HG03457 (cell line): ENCODE measurements at regions not wholly inside any gene's neighbourhood (a gene's known extent, or its start where the extent isn't known, plus 50 kb on each side); places are given as distances from the start of the nearest gene placed in this dataset.
"Not testable (repeated sequence)": the region's sequence is repeated elsewhere in the genome, so short reads cannot be mapped to it uniquely, and the experiment has no call there.

Experiments used
- ATAC-seq: cut with Tn5 transposase; IDR thresholded peaks from one replicate; pipeline ENCODE4 v1.9.1; 2021; ENCODE audit warnings: moderate number of reproducible peaks; ENCODE audit not compliant: unreplicated experiment

DNA sequence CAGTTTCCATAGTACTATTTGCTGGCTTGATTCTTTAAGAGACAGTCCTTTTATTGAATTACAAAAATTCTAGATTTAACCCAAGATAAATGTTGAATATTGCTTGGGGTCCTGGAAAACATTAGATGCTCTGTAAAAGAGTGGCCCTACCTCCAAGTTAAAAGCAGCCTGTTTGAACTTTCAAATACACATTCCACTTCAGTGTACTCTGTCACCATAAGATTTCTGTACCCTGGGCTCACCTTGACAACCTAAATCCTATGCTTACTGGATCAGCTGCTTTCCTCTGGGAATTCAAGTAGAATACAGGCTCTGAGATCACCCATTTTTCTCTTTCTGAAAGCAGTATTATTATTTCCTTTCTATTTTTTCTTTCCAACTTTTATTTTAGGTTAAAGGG lies 107.7 kb upstream of the DCN start:
- ATAC-seq, result no peak

DNA sequence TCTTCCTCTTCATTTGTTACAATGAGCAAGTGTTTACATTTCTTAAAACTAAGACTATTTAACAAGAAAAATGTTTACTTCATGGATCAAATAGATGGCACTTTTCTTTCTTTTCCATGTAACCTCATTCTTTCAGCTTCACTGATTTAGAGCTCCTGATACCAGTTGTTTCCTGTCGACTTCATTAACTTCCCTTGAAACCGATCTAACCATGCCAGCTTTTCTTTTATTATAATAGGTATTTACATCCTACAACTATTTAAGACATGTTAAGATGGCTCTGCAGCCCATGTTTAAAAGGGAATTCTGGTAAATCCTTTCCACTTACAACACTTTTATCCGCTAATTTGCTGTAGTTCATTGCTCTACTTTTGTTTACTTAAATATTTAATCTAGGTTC lies 107.3 kb upstream of the DCN start:
- ATAC-seq, result no peak

DNA sequence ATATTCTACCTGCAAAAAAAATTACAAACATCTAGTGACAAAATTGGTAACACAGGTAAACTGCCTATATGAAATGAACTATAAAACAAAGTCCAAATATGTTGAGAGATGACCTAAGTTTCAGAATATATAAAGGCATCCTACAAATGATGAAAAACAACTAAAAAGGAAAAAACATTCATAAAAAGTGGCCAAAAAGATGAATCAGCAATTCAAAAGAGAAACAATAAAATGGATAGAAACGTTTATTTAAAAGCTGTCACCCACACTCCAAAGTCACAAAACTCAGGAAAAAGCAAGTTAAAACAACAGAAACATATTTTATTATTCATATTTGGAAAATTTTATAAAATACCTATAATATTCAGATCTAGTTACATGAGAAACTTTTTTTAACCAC lies 106.5 kb upstream of the DCN start:
- no peak for ATAC-seq

DNA sequence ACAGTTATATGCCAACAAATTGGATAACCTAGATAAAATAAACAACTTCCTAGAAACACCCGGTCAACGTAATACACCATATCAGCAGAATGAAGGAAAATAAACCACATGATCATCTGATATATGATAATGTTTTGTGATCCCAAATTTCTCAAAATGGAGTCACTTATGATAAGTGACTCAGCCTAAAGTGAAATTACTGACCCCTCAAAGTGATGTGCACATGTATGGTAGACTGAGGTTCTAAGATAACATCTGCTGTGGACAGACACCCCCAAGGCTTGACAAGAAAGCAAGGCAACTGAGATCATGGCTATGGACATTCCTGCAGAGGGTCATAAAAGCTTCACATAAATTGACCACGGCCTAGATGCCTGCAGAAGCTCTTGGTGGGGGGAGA lies 105.1 kb upstream of the DCN start:
- ATAC-seq, result no peak

DNA sequence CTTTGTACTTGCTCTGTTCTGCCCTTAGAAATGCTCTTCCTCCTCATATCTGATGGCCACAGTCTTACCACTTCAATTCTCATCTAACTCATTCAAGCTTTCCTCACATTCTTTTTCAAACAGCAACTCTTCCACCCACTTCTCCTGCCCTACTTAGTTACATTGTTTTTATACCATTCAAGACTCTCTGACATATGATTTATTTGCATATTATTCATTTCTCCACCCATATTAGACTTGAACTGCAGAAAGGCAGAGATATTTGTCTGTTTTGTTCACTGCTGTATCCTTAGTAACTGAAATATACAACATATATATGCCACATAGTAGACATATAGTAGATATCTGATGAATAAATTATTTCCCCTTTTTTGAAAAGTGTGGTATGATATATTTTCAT lies 95.5 kb upstream of the DCN start:
- ATAC-seq, result no peak

DNA sequence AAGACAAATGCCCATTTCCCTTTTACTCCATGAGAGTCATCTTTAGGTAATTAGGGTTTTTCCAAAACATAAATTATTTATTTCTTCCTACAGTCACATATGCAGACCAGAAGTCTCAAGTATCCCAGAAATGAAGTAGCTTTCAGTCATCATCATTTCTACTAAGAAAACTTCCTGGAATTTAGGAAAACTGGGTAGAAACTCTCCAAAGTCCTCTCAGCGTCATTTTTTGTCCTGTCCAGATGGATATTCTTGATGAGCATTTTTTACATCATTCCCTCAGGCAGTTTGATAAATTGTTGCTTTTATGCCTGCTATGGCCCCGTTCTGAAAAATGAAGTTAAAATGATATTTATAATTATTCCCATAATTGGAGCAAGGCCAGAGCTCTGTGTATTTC lies 93.9 kb upstream of the DCN start:
- ATAC-seq, result no peak

DNA sequence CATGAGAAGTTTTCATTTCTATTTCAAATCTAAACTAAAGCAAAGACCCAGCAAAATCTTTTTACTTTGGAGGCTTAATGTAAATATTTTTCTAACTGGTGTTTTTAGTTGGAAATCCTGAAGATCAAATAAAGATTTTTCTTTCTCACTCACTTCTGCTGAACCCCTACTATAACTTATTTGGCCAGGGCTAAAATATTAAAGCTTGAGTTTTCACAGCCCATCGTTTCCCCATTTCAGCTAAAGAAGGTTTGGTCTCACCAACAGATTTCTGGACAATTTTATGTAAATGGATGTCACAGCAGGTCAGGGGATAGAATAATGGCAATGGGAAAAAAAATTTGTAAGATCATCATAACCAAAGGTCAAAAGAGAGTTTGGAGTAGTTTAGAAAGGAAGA lies 92.7 kb upstream of the DCN start:
- no peak for ATAC-seq

DNA sequence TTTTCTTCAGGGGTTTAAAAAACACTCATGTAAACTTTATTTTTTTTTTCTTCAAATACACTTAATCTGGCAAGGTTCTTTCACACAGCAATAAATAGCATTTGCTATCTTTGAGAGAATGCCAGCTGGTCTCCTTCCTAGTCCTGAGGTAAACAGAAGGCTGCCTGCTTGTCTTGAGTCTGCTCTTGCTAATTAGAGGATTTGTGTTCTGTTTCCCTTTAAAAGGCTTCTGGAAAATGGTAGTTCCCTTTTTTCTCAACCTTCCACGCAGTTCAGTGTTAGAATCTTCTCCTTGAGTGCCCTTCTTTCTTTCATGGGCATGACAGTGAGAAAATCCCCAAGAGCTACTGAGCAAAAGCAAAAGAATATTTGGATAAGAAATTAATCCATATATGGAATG lies 92.3 kb upstream of the DCN start:
- ATAC-seq, result no peak

DNA sequence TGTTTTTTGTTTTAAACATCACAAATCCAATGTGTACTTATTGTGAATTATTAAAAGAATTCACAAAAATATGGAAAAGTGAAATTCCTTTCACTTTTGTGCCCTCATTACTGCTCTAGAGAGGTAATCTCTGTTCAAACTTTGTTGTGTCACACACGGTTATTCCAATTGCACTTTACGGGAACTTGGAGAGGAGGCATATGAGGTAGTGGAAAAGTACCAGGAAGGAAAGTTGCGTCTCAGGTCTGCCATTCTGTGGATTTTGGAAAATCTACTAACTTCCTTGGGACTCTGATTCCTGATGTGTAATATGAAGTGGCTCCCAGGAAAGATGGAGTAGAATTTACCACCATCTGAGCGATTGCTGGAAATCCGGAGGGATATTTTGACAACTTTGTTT lies 90.9 kb upstream of the DCN start:
- ATAC-seq, result no peak

DNA sequence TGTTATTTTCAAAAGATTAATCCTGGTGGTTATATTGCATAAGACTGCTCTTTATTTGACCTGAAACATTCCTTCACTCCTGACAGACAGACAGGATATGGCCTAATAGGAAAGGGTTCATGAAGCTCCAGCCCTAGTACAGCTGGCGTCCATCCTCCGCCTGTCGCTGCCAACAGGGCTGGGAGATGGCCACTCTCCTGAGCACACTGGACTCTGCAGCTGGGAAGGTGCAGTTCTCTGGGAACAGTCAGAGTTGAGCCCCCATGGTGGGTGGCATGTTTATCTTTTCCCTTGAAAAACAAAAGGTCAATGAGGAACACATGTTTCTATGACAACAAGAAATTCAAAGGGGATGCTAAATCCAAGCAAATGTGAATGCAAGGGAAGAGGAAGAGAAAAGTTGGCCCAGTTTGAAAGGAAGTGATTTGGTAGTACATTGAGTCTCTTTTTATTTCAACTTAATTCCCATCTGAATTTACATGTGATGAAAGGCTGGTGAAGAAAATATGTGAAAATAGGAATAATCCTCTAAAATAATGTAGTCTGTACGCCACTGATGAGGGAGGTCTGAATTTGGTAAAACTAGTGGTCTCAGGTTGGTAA lies 89.9 kb upstream of the DCN start:
- no peak for ATAC-seq

DNA sequence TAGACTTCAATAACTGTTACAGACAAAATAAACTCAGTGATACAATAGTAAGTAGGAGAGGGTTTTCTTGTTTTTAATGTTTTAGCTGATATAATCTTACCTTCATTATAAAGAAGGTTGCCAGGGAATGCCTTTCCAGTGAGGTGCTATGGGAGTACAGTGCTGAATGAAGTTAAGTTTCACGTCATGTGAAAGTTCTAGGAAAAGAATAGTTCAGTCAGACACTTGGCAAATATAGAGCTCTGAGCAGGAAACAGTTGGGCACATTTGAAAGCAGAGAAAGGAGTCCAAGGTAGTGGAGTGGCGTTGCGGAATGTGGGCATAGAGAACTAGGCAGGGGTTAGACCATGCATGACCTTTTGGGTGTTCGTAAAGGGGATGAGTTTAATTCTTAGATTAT lies 88.6 kb upstream of the DCN start:
- no peak for ATAC-seq

DNA sequence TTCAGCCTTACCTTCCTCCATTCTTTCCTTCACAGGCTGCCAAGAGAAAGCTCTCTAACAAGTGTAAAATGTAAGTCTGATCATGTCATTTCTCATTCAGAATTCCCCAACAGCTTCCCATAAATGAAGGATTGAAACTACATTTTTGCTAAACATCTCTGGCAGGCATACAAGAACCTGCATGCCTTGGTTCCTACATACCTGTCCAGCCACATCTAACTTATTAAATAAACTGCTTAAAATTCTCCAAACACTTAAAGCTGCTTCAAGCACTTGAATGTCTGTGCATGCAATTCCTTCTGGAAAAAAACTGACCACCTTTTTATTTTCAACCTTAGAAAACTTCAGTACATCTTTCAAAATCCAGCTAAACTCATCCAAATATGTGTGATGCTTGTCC lies 84.4 kb upstream of the DCN start:
- ATAC-seq, result no peak

DNA sequence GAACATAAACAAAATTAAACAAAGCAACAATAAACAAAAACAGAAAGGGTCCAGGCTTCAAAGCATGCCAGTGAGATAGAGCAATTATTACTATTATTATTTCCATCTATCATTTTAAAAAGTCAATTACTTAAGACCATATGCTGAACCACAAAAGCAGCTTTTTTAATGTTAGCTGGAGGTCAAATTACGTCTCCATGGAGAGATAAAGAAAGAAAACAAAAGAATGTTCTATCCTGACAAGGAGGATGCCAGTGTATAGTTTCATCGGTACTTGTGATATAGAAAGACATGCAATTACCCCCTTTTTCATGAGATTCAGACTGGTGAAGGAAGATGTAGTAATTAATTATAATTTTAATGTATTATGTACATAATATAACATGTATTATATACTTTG lies 81.6 kb upstream of the DCN start:
- ATAC-seq, result no peak

DNA sequence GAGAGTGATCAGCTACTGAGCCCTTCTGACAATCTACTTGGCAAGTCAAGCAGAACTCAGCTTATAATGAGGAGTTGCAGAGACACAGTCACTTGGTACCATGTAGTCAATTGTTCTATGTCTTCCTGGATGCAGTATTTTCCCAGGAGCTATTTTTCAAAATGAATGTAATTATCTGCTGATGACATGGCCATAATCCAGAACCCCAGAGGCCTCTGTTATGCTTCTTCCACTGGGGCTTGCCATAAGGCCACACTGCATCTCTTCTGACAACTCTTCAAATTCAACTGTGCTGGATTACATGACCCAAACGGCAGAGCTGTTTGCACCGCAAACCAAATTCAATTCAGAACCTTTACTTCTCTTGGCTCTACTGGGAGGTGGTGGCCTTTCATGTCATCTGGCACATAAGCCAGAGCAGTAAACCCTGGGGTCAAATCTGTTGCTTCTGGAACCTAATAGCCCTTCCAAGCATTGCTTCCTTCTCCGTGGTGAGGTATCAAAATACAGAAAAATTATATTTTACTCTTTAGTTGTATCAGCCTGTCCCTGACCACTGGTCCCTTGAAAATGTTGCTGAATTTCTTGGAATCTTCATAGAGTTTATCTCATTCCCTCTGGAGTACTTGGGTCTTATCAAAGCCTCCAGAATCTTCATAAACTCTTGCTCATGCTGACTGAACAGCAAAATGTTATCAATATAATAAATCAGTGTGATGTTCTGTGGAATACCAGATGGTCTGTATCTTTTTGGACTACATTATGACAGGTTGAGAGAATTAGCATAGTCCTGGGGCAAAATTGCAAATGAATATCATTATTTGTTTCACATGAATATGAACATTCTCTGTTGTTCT lies 79.4 kb upstream of the DCN start:
- no peak for ATAC-seq

DNA sequence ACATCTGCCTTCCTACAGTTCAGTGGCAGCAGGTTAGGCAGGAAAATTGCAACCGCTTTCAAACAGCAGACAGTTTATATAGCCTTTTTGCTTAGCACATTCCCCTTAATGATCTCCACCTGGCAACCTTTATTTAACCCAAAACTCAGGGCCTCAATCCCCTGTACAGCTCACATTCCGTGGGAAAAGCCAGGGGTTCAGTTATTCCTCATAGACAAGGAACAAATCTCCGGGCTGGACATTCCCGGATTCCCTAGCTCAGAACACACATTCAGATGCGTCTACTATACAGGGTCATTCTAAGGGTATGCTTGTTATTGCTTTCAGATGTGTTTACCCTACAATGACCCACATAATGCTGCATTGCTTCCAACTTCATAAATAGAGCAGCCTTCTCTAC lies 73.8 kb upstream of the DCN start:
- ATAC-seq, result no peak

DNA sequence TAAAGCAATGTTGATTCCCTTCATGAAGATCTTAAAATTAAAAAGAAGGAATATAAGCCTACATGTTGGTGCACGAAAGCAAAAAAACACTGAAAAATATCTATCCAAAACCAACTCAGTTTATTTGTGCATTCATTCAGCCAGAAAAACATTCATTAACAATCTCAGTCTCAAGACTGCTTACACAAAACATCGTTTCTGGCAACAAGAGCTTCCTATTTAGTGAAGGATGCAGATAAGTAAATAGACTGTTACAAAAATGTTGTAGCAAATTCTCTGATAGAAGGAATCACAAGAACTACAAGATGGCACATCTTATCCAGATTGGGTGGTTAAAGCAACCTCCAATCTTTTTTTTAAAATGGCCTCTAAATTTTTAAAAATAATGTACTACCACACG lies 69.7 kb upstream of the DCN start:
- ATAC-seq, result no peak

DNA sequence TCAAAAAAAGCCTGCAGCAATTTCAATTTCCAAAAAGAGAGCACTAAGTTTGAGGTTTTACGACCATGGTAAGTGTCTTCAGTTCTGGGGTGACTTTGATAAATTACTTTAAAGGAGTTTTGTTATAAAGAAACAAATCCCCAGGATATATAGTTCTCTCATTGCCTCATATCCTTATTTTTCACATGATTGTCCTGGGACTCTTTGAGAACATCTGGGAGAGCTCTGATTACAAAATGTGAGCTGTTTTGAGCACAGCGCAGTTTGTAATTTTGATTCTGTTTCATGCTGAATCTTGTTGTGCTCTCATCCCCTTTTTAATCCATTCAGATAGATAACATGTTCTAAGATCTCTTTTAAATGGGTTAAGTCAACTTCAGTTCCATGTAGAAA lies 67.7 kb upstream of the DCN start:
- no peak for ATAC-seq

DNA sequence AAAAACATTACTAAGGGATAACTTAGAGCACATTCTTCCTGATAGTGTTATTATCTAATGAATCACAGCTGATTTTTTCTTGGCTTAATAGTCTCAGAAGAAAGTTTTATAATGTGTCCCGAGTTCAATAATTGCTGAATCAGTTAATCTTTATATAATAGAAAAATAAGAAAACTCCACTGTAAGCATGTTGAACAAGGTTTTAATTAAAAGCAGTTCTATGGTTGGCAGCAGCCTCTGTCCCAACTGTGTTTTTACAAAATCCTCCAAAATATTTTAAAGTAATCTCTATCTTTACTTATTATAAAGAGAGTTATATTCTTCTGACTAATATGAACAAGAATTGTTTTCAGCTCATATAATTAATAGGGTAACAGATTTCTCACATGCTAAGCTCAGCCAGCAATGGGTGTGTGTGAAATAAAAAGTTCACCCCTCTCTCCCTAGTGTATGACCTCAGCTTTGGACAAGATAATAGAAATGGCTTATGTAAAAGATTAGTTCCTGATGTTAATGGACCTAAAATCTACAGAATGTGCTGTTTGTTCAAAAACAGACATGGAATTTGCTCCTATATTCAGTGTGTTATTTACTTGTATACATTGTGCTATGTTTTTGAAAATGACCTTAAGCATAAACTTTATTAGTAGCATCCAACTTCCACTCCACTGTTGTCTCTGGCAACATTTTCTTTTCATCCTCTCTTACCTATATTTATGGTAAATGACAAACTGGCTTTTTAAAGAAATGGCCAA lies 67.1 kb upstream of the DCN start:
- no peak for ATAC-seq

DNA sequence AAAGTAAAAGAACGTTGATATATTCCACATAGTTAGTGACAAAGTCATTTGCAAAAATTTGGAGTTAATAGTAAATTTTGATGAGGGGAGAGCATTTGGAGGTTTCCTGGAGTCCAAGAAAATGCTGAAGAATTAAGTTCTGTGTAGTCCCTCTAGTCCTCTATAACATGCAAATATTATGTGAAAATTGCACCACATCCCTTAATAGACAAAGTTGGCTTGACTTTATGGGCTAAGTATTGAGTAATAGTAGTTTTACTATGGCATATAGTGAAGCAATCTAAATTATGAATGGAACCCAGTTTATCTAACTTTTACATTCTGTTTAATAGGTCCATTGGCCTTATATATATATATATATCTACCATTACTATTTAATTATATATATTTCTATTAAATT lies 66.4 kb upstream of the DCN start:
- ATAC-seq, result no peak

DNA sequence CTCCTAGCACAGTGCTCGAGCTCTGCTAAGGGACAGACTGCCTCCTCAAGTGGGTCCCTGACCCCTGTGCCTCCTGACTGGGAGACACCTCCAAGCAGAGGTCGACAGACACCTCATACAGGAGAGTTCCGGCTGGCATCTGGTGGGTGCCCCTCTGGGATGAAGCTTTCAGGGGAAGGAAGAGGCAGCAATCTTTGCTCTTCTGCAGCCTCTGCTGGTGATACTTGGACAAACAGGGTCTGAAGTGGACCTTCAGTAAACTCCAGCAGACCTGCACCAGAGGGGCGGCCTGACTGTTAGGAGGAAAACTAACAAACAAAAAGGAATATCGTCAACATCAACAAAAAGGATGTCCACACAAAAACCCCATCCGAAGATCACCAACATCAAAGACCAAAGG lies 60.6 kb upstream of the DCN start:
- ATAC-seq, result not testable (repeated sequence)

DNA sequence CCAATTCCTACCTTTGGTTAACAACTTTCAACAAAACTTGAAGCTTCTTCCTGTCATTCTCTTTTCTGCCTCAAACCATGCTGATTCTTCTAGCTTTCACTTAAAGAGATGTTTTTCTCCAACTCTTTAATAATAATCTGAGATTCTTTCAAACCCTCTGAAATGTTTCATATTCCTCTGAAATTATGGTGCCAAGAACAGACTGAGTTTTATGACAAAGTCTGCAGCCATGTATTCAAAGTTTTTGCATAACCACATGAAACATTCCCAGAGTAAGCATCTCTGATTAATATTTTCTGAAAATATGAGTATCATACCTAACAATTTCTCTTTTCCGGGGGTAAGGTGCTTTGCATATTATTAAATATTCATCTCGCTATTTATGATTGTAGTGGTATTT lies 59.1 kb upstream of the DCN start:
- ATAC-seq, result no peak

DNA sequence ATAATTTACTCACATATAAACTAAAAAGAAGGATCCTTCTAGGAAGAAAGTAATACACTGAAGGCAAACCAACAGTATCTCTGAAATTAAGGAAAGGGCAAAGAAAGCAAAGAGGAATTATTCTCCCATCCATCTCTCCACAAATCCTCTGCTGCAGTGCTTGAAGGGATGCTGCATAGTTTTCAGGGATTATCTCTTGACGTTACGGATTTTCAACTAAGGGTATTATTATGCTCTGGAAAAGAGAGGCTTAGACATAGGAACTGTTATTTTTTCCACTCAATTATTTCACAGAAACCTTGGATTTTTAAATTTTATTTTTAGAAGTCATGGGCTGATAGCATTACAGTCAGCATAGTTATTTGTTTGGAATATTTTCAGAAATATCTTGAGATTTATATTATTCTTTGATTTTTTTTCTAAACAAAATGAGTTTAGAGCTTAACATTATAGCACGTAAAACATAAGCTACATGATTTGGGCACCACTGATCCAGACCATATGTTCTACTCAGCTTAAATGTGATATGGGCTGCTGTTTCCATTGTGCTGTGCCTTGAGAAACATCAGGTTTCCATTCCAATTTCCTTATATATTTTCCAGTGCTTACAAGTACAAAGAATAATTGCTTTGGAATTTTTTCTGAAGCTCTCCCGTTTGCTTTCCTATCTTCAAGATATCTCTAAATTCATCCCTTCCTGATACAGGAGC lies 57.9 kb upstream of the DCN start:
- ATAC-seq, result no peak
